MM.1S (cell line): ENCODE measurements at regions not wholly inside any gene's neighbourhood (a gene's known extent, or its start where the extent isn't known, plus 50 kb on each side); places are given as distances from the start of the nearest gene placed in this dataset.

ENCODE experiments used
- DNase-seq: peaks from one replicate; pipeline ENCODE4 v3.0.0-alpha.2; 2015
- H2AFZ ChIP-seq: fragments of 300-600 bp; sonication (generic); 2 replicates; pipeline ENCODE4 v1.6.0; 2016; ENCODE audit warnings: antibody characterized with exemption, low read length
- H3F3A ChIP-seq: fragments of 300-600 bp; sonication (generic); 2 replicates; pipeline ENCODE4 v1.6.1; 2016; ENCODE audit warnings: mild to moderate bottlenecking, antibody characterized with exemption, low read length, moderate library complexity, mixed read lengths; ENCODE audit not compliant: insufficient read depth
- H3K27ac ChIP-seq: fragments of 300-600 bp; sonication (generic); 2 replicates; pipeline ENCODE4 v1.5.1; 2016; ENCODE audit warnings: mild to moderate bottlenecking, low read length
- H3K27me3 ChIP-seq: fragments of 300-600 bp; sonication (generic); replicated peaks from 2 replicates; pipeline ENCODE4 v1.6.0; 2016; ENCODE audit warnings: low read length; ENCODE audit not compliant: insufficient read depth
- H3K36me3 ChIP-seq: fragments of 300-600 bp; sonication (generic); replicated peaks from 2 replicates; pipeline ENCODE4 v1.6.1; 2016; ENCODE audit warnings: mild to moderate bottlenecking, low read length, mixed read lengths; ENCODE audit not compliant: insufficient read depth
- H3K4me1 ChIP-seq: fragments of 300-600 bp; sonication (generic); 2 replicates; pipeline ENCODE4 v1.6.1; 2016; ENCODE audit warnings: low read length, mixed read lengths
- H3K4me2 ChIP-seq: fragments of 300-600 bp; sonication (generic); 2 replicates; pipeline ENCODE4 v1.6.0; 2016; ENCODE audit warnings: low read depth, low read length
- H3K4me3 ChIP-seq: fragments of 300-600 bp; sonication (generic); 2 replicates; pipeline ENCODE4 v1.5.1; 2016; ENCODE audit warnings: low read length, mixed read lengths
- H3K79me2 ChIP-seq: fragments of 300-600 bp; sonication (generic); 2 replicates; pipeline ENCODE4 v1.6.1; 2016; ENCODE audit warnings: mixed run types, low read length, mixed read lengths
- H3K9ac ChIP-seq: fragments of 300-600 bp; sonication (generic); 2 replicates; pipeline ENCODE4 v1.6.1; 2016; ENCODE audit warnings: low read length, mixed read lengths
- H3K9me2 ChIP-seq: fragments of 300-600 bp; sonication (generic); replicated peaks from 2 replicates; pipeline ENCODE4 v1.6.1; 2016; ENCODE audit warnings: mild to moderate bottlenecking, low read length, mixed read lengths; ENCODE audit not compliant: insufficient read depth
- H3K9me3 ChIP-seq: fragments of 300-600 bp; sonication (generic); replicated peaks from 2 replicates; pipeline ENCODE4 v1.6.1; 2016; ENCODE audit warnings: mild to moderate bottlenecking, low read length, mixed read lengths; ENCODE audit not compliant: insufficient read depth
- H4K20me1 ChIP-seq: fragments of 300-600 bp; sonication (generic); 2 replicates; pipeline ENCODE4 v1.6.1; 2016; ENCODE audit warnings: mild to moderate bottlenecking, low read length, moderate library complexity, mixed read lengths; ENCODE audit not compliant: insufficient read depth
- EZH2 ChIP-seq: fragments of 300-600 bp; sonication (generic); optimal IDR thresholded peaks from 2 replicates; pipeline ENCODE3; 2017; ENCODE audit warnings: low read depth, mild to moderate bottlenecking, antibody characterized with exemption, low read length, mixed read lengths
- EZH2phosphoT487 ChIP-seq: fragments of 300-600 bp; sonication (generic); IDR thresholded peaks from 2 replicates; pipeline ENCODE4 v1.6.1; 2018; ENCODE audit warnings: antibody characterized with exemption, low read length
- TF ChIP-seq, protein P1 (sequence below): fragments of 300-600 bp; sonication (generic); IDR thresholded peaks from 2 replicates; pipeline ENCODE4 v1.5.1; 2016; ENCODE audit warnings: antibody characterized with exemption, low read length, mixed read lengths

DNA sequence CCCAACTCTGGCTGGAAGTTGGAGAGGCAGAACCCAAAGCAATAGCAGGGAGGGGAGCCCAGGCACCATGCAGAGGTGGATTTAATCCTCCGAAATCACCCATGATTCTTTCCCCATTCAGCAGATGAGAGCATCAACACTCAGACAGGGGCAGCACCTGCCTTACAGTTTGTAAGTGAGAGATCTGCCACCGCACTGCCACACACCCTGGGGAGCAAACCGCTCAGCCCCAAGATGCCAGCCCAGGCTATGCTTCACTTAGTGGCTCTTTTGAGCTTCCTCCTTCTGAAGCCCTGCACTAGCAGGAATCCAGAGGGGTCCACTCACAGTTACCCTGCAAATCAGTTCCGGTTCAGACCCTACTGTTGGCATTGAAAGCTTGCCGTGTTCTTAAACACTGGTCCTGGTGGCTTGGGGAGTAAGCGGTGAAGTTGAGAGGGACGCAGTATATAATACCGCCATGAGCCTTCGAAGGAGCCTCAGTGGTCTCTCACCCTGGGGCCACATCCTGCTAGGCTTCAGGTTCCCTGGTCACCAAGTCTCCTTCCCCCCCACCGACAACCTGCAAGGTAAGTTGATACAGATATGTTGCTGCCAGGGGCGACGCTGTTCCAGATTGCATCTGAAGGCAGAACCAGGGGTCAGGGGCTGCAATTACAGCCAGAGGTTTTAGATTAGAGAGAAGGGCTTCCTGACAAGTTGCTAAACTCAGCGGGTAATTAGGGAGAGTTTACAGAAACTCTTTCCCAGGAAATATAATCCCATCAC, 72.0 kb upstream of the CCND2 start:
- TF ChIP-seq EZH2phosphoT487 (no peak), EZH2 (no peak)
- TF ChIP-seq, protein P1, sequence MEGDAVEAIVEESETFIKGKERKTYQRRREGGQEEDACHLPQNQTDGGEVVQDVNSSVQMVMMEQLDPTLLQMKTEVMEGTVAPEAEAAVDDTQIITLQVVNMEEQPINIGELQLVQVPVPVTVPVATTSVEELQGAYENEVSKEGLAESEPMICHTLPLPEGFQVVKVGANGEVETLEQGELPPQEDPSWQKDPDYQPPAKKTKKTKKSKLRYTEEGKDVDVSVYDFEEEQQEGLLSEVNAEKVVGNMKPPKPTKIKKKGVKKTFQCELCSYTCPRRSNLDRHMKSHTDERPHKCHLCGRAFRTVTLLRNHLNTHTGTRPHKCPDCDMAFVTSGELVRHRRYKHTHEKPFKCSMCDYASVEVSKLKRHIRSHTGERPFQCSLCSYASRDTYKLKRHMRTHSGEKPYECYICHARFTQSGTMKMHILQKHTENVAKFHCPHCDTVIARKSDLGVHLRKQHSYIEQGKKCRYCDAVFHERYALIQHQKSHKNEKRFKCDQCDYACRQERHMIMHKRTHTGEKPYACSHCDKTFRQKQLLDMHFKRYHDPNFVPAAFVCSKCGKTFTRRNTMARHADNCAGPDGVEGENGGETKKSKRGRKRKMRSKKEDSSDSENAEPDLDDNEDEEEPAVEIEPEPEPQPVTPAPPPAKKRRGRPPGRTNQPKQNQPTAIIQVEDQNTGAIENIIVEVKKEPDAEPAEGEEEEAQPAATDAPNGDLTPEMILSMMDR: no peak
- no peak for DNase-seq
- no peaks in the 10 kb centered on the region for H4K20me1 ChIP-seq
- H3K9me3 ChIP-seq: no peaks in the 10 kb centered on the region
- H3K27me3 ChIP-seq: no peaks in the 10 kb centered on the region
- no peaks in the 10 kb centered on the region for H3F3A ChIP-seq
- H2AFZ ChIP-seq: no peak overlapping the region
- no peaks in the 10 kb centered on the region for H3K4me1 ChIP-seq
- no peaks in the 10 kb centered on the region for H3K9me2 ChIP-seq
- no peak overlapping the region for H3K9ac ChIP-seq
- no peak overlapping the region for H3K4me3 ChIP-seq
- H3K4me2 ChIP-seq: no peak overlapping the region
- no peaks in the 10 kb centered on the region for H3K79me2 ChIP-seq
- H3K36me3 ChIP-seq: no peaks in the 10 kb centered on the region
- no peak overlapping the region for H3K27ac ChIP-seq

GRCh38 chr12:4197922-4198763, 75.4 kb upstream of the CCND2 start:
- no peaks in the 10 kb centered on the region for H4K20me1 ChIP-seq
- no peak overlapping the region for H3K4me2 ChIP-seq
- no peaks in the 10 kb centered on the region for H3K79me2 ChIP-seq
- DNase-seq: no peak
- TF ChIP-seq EZH2phosphoT487: no peak
- TF ChIP-seq, protein P1: no peak
- TF ChIP-seq EZH2: no peak
- no peaks in the 10 kb centered on the region for H3K9me2 ChIP-seq
- H3K9me3 ChIP-seq: no peaks in the 10 kb centered on the region
- no peak overlapping the region for H3K4me3 ChIP-seq
- no peak overlapping the region for H3K9ac ChIP-seq
- H3K36me3 ChIP-seq: no peaks in the 10 kb centered on the region
- no peaks in the 10 kb centered on the region for H3F3A ChIP-seq
- H3K27ac ChIP-seq: no peak overlapping the region
- H3K4me1 ChIP-seq: no peaks in the 10 kb centered on the region
- H3K27me3 ChIP-seq: no peaks in the 10 kb centered on the region
- no peak overlapping the region for H2AFZ ChIP-seq

DNA sequence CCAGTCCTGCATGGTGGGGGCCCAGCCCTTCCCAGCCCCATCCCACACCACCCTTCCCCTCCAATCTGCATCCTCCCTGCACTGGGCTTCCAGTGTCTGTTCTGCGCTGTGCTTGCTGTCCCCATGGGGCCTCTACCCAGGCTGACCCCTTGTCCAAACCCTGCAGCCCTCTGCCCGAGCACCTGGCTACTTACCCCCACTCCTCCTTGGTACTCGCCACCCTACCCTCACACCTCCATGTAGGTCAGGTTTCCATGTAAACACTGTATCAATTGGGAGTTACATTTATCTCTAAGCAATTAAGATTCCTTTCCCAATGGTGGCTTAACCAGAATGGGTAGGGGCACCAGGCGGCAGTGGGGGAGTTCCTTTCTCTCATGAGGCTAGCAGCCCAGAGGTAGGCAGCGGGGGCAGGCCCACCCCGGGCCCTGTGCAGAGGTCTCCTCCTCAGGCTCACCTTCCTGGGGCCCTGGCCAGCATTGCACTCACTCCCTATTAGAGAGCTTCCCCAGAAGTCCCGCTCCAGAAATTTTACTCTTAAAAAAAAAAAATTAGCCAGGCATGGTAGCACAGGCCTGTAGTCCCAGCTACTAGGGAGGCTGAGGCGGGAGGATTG, 76.6 kb upstream of the CCND2 start:
- no peak overlapping the region for H3K4me2 ChIP-seq

More for the DNA sequence above, 76.6 kb upstream of the CCND2 start:
- H4K20me1 ChIP-seq: no peaks in the 10 kb centered on the region
- no peaks in the 10 kb centered on the region for H3F3A ChIP-seq
- H3K9ac ChIP-seq: no peak overlapping the region
- TF ChIP-seq, protein P1: no peak
- TF ChIP-seq EZH2 (no peak), EZH2phosphoT487 (no peak)
- H3K4me3 ChIP-seq: no peak overlapping the region
- H3K79me2 ChIP-seq: no peaks in the 10 kb centered on the region
- H3K4me1 ChIP-seq: no peaks in the 10 kb centered on the region
- no peaks in the 10 kb centered on the region for H3K36me3 ChIP-seq
- no peak for DNase-seq
- H2AFZ ChIP-seq: no peak overlapping the region
- no peaks in the 10 kb centered on the region for H3K27me3 ChIP-seq
- no peak overlapping the region for H3K27ac ChIP-seq
- H3K9me2 ChIP-seq: no peaks in the 10 kb centered on the region
- H3K9me3 ChIP-seq: no peaks in the 10 kb centered on the region
